GM13976 (cell line): ENCODE measurements at regions not wholly inside any gene's neighbourhood (a gene's known extent, or its start where the extent isn't known, plus 50 kb on each side); places are given as distances from the start of the nearest gene placed in this dataset.
"Not testable (repeated sequence)": the region's sequence is repeated elsewhere in the genome, so short reads cannot be mapped to it uniquely, and the experiment has no call there.

Source experiments
- DNase-seq: peaks from one replicate; pipeline ENCODE4 v3.0.0; 2012; ENCODE audit warnings: low spot score
- in situ Hi-C: fragments of 300-500 bp; cut with MboI; formaldehyde crosslinking; loops from one replicate; pipeline ENCODE4 v1.12.0; 2022; ENCODE audit warnings: low sequenced_read_pairs, mixed read lengths, inconsistent platforms; ENCODE audit not compliant: unreplicated experiment
- TF ChIP-seq, protein P1 (sequence below): IDR thresholded peaks from 2 replicates; pipeline ENCODE4 v1.5.1; 2012; ENCODE audit warnings: borderline replicate concordance, mild to moderate bottlenecking; ENCODE audit not compliant: insufficient read depth; ENCODE audit errors: extremely low read depth, missing control alignments, control extremely low read depth

DNA sequence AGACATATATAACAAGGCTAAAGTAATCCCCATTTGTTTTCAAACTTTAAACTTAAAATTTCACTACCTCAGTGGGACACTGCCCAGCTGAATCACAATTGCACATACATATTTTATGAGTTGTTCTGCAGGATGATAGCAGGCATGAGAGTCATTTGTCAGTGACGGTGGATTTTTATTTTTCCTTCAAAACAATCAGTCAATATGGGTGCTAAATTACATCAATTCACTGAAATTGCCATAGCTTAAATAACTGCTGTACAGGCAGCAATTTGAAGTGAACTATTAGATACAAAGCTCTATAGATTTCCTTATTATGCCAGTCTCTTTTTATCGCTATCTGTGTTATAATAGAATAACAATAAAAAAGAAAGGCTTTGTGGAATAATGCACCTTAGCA, 784.6 kb upstream of the ANO3 start:
- in situ Hi-C loops = no loop called here
- TF ChIP-seq, protein P1, sequence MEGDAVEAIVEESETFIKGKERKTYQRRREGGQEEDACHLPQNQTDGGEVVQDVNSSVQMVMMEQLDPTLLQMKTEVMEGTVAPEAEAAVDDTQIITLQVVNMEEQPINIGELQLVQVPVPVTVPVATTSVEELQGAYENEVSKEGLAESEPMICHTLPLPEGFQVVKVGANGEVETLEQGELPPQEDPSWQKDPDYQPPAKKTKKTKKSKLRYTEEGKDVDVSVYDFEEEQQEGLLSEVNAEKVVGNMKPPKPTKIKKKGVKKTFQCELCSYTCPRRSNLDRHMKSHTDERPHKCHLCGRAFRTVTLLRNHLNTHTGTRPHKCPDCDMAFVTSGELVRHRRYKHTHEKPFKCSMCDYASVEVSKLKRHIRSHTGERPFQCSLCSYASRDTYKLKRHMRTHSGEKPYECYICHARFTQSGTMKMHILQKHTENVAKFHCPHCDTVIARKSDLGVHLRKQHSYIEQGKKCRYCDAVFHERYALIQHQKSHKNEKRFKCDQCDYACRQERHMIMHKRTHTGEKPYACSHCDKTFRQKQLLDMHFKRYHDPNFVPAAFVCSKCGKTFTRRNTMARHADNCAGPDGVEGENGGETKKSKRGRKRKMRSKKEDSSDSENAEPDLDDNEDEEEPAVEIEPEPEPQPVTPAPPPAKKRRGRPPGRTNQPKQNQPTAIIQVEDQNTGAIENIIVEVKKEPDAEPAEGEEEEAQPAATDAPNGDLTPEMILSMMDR = no peak

GRCh38 chr11:25562417-25562816, 769.5 kb upstream of the ANO3 start:
- in situ Hi-C loops = no loop called here
- TF ChIP-seq, protein P1 = no peak
- no peak for DNase-seq

More for the DNA sequence above, 784.6 kb upstream of the ANO3 start:
- no peak for DNase-seq

GRCh38 chr11:25565846-25566245, 766.1 kb upstream of the ANO3 start:
- TF ChIP-seq, protein P1 = no peak
- in situ Hi-C loops = no loop called here
- DNase-seq = no peak

DNA sequence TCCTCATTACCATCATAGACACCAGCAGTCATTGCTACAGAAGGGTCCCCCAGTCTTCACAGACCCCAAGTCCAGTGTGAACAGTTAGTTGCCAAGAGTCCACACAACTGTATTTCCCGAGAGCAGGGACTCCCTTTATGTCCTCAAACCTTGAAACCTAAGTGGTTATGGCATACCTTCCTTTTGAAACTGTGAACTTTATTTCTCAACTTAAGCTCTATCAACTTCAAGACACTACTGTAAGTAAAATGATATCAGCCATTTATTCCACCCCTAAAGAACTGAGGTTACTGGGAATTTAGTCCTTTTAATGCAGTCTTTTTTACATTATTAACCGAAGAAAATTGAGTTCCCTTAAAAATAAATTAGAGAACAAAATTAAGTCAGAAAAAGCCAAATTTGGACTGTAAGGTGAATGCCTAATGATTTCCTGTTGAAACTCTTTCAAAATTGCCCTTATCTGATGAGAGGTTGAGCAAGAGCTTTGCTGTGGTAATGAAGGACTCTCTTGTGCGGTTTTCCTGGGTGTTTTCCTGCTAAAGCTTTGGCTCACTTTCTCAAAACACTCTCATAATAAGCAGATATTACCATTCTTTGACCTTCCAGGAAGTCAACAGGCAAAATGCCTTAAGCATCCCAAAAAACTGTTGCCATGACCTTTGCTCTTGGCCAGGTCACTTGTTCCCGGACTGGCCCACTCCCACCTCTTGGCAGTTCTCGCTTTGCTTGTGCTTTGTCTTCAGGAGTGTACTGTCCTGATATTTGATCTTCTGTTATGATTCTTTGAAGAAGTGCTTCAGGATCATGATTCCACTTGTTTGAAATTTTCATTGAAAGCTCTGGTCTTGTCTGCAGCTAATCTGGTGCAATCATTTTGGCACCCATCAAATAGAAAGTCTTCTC, 765.4 kb upstream of the ANO3 start:
- DNase-seq = no peak
- in situ Hi-C loops = no loop called here
- TF ChIP-seq, protein P1 = no peak

DNA sequence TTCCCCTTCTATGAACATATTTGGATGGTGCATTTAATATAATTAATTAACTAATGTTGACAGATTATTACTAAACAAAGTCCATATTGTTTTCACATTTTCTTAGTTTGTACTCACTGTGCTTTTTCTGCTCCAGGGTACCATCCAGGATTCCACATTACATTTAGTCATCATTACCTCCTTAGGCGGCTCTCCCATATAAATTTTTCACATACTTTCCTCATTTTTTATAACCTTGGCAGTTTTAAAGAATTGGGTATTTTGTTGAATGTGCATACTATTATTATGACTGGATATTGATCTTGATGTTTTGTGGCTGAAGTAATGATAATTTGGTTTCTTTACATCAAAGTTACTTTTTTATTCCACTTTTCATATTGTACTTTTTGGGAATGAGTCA, 755.6 kb upstream of the ANO3 start:
- in situ Hi-C loops = no loop called here
- no peak for DNase-seq
- TF ChIP-seq, protein P1 = no peak

DNA sequence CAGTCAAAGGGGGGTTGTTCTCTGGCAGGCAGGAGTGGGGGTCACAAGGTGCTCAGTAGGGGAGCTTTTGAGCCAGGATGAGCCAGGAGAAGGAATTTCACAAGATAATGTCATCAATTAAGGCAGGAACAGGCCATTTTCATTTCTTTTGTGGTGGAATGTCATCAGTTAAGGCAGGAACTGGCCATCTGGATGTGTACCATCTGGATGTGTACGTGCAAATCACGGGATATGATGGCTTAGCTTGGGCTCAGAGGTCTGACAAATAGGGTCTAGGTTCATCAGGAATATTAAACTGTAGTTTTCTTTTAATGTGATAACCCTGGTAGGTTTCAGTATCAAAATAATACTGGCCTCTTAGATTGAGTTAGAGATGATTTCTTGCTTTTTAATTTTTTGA, 752.4 kb upstream of the ANO3 start:
- in situ Hi-C loops = not testable (repeated sequence)

GRCh38 chr11:25583596-25583995, 748.3 kb upstream of the ANO3 start:
- in situ Hi-C loops = no loop called here
- no peak for DNase-seq
- TF ChIP-seq, protein P1 = no peak

More for the DNA sequence above, 752.4 kb upstream of the ANO3 start:
- not testable (repeated sequence) for DNase-seq
